Neural progenitor cell (in vitro differentiated cells): ENCODE measurements at regions not wholly inside any gene's neighbourhood (a gene's known extent, or its start where the extent isn't known, plus 50 kb on each side); places are given as distances from the start of the nearest gene placed in this dataset.

ENCODE experiments used
- DNase-seq: peaks from one replicate; pipeline ENCODE4 v3.0.0-alpha.2; 2016; ENCODE audit warnings: low spot score
- H2AFZ ChIP-seq: fragments of 200-600 bp; sonication (generic); replicated peaks from 2 replicates; pipeline ENCODE4 v1.6.1; 2016; ENCODE audit warnings: antibody characterized with exemption
- H3F3A ChIP-seq: fragments of 200-600 bp; sonication (generic); 2 replicates; pipeline ENCODE4 v1.6.1; 2016; ENCODE audit warnings: antibody characterized with exemption, low read depth
- H3K27ac ChIP-seq: fragments of 200-600 bp; sonication (generic); 2 replicates; pipeline ENCODE4 v1.5.1; 2016; ENCODE audit warnings: mild to moderate bottlenecking
- H3K27me3 ChIP-seq: fragments of 200-600 bp; sonication (generic); 2 replicates; pipeline ENCODE4 v1.6.1; 2016; ENCODE audit warnings: mild to moderate bottlenecking, moderate library complexity
- H3K36me3 ChIP-seq: fragments of 200-600 bp; sonication (generic); 2 replicates; pipeline ENCODE4 v1.5.1; 2016
- H3K4me1 ChIP-seq: fragments of 200-600 bp; sonication (generic); 2 replicates; pipeline ENCODE4 v1.6.1; 2016; ENCODE audit warnings: mixed run types
- H3K4me2 ChIP-seq: fragments of 200-600 bp; sonication (generic); 2 replicates; pipeline ENCODE4 v1.6.1; 2016
- H3K4me3 ChIP-seq: fragments of 200-600 bp; sonication (generic); 2 replicates; pipeline ENCODE4 v1.5.1; 2016
- H3K79me2 ChIP-seq: fragments of 200-600 bp; sonication (generic); 2 replicates; pipeline ENCODE4 v1.6.1; 2016; ENCODE audit warnings: low read depth
- H3K9ac ChIP-seq: fragments of 200-600 bp; sonication (generic); 2 replicates; pipeline ENCODE4 v1.6.1; 2016
- H3K9me3 ChIP-seq: fragments of 200-600 bp; sonication (generic); 2 replicates; pipeline ENCODE4 v1.5.1; 2016; ENCODE audit warnings: low read depth
- H4K20me1 ChIP-seq: fragments of 200-600 bp; sonication (generic); 2 replicates; pipeline ENCODE4 v1.6.1; 2016; ENCODE audit warnings: low read depth
- H3K27ac Mint-ChIP-seq: 3 replicates; pipeline ENCODE4 v1.8.0; 2021; ENCODE audit warnings: mixed read lengths
- H3K27me3 Mint-ChIP-seq: 2 replicates; pipeline ENCODE4 v1.8.0; 2022; ENCODE audit warnings: low read depth, mild to moderate bottlenecking, inconsistent platforms, moderate library complexity, mixed read lengths; ENCODE audit not compliant: insufficient read depth
- H3K36me3 Mint-ChIP-seq: 3 replicates; pipeline ENCODE4 v1.8.0; 2021; ENCODE audit warnings: mixed read lengths
- H3K4me1 Mint-ChIP-seq: 3 replicates; pipeline ENCODE4 v1.8.0; 2021; ENCODE audit warnings: mixed read lengths
- H3K4me3 Mint-ChIP-seq: 3 replicates; pipeline ENCODE4 v1.8.0; 2021; ENCODE audit warnings: mild to moderate bottlenecking, moderate library complexity, mixed read lengths
- H3K9me3 Mint-ChIP-seq: 3 replicates; pipeline ENCODE4 v1.8.0; 2020; ENCODE audit warnings: mixed read lengths
- EZH2 ChIP-seq: fragments of 200-600 bp; sonication (generic); IDR thresholded peaks from 2 replicates; pipeline ENCODE4 v1.6.1; 2017; ENCODE audit warnings: antibody characterized with exemption, mild to moderate bottlenecking, moderate library complexity
- EZH2phosphoT487 ChIP-seq: fragments of 200-600 bp; sonication (generic); IDR thresholded peaks from 2 replicates; pipeline ENCODE4 v1.6.1; 2017; ENCODE audit warnings: antibody characterized with exemption
- TF ChIP-seq, protein P1 (sequence below): fragments of 200-600 bp; sonication (generic); IDR thresholded peaks from 2 replicates; pipeline ENCODE4 v1.5.1; 2017; ENCODE audit warnings: antibody characterized with exemption, mild to moderate bottlenecking

GRCh38 chr4:43882470-43882869 lies 566.1 kb downstream of the KCTD8 start:
- H3K4me1 Mint-ChIP-seq, result no peaks in the 10 kb centered on the region
- no peak overlapping the region for H3K9ac ChIP-seq
- no peak overlapping the region for H3K4me2 ChIP-seq
- H3K4me3 Mint-ChIP-seq, result no peak overlapping the region
- no peak for DNase-seq
- H3K27ac ChIP-seq, result no peak overlapping the region
- H3K36me3 Mint-ChIP-seq, result no peaks in the 10 kb centered on the region
- no peak overlapping the region for H3K27ac Mint-ChIP-seq
- no peaks in the 10 kb centered on the region for H3K79me2 ChIP-seq
- H4K20me1 ChIP-seq, result no peaks in the 10 kb centered on the region
- H2AFZ ChIP-seq, result no peak overlapping the region
- H3K36me3 ChIP-seq, result no peaks in the 10 kb centered on the region
- H3K27me3 Mint-ChIP-seq, result no peaks in the 10 kb centered on the region
- no peaks in the 10 kb centered on the region for H3K9me3 ChIP-seq
- H3K4me3 ChIP-seq, result no peak overlapping the region
- TF ChIP-seq EZH2phosphoT487 (no peak), EZH2 (no peak)
- TF ChIP-seq, protein P1, sequence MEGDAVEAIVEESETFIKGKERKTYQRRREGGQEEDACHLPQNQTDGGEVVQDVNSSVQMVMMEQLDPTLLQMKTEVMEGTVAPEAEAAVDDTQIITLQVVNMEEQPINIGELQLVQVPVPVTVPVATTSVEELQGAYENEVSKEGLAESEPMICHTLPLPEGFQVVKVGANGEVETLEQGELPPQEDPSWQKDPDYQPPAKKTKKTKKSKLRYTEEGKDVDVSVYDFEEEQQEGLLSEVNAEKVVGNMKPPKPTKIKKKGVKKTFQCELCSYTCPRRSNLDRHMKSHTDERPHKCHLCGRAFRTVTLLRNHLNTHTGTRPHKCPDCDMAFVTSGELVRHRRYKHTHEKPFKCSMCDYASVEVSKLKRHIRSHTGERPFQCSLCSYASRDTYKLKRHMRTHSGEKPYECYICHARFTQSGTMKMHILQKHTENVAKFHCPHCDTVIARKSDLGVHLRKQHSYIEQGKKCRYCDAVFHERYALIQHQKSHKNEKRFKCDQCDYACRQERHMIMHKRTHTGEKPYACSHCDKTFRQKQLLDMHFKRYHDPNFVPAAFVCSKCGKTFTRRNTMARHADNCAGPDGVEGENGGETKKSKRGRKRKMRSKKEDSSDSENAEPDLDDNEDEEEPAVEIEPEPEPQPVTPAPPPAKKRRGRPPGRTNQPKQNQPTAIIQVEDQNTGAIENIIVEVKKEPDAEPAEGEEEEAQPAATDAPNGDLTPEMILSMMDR, result no peak
- H3K4me1 ChIP-seq, result no peaks in the 10 kb centered on the region
- H3K27me3 ChIP-seq, result no peaks in the 10 kb centered on the region
- H3K9me3 Mint-ChIP-seq, result no peaks in the 10 kb centered on the region
- H3F3A ChIP-seq, result no peaks in the 10 kb centered on the region

DNA sequence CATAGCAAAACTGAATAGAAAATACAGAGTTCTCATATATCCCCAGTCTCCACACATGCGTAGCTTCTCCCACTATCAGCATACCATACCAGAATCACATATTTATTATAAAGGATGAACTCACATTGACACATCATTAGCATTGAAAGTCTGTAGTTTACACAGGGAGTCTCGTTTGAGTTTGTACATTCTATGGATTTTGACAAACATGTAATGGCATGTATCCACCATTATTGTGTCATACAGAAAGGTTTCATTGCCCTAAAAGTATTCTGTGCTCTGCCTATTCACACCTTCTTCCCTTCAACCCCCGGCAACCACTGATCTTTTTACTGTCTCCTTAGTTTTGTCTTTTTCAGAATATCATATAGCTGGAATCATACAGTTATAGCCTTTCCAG lies 562.4 kb downstream of the KCTD8 start:
- no peaks in the 10 kb centered on the region for H3K36me3 ChIP-seq
- Mint-ChIP-seq H3K9me3 (no peaks in the 10 kb centered on the region), H3K27ac (no peak overlapping the region), H3K4me1 (no peaks in the 10 kb centered on the region), H3K36me3 (no peaks in the 10 kb centered on the region), H3K27me3 (no peaks in the 10 kb centered on the region), H3K4me3 (no peak overlapping the region)
- no peaks in the 10 kb centered on the region for H3K79me2 ChIP-seq
- TF ChIP-seq EZH2 (no peak), EZH2phosphoT487 (no peak)
- TF ChIP-seq, protein P1, result no peak
- no peaks in the 10 kb centered on the region for H3F3A ChIP-seq
- H3K27ac ChIP-seq, result no peak overlapping the region
- H3K4me2 ChIP-seq, result no peak overlapping the region
- H4K20me1 ChIP-seq, result no peaks in the 10 kb centered on the region
- DNase-seq, result no peak
- no peaks in the 10 kb centered on the region for H3K27me3 ChIP-seq
- peak overlapping the region; percentile 23 for H2AFZ ChIP-seq
- H3K4me3 ChIP-seq, result no peak overlapping the region
- H3K9ac ChIP-seq, result no peak overlapping the region
- no peaks in the 10 kb centered on the region for H3K4me1 ChIP-seq
- H3K9me3 ChIP-seq, result no peaks in the 10 kb centered on the region

DNA sequence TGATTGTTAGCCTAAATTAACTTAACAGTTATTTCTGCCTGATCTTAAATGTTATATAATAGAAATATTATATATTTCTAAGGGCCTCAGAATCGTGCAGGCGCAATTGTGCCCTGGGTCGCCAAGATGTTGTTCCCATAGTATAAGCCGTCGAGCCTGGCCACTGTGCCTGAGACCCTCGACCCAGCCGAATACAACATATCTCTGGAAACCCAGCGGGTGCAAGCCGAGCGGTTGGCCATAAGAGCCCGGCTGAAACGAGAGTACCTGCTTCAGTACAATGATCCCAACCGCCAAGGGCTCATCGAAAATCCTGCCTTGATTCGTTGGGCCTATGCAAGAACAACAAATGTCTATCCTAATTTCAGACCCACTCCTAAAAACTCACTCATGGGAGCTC lies 549.8 kb downstream of the KCTD8 start:
- no peak overlapping the region for H3K4me3 ChIP-seq
- peaks cover 2% of the 10 kb centered on the region for H3K9me3 Mint-ChIP-seq

More for the DNA sequence above, 549.8 kb downstream of the KCTD8 start:
- no peak for DNase-seq
- no peak overlapping the region for H3K4me2 ChIP-seq
- Mint-ChIP-seq H3K27ac (no peak overlapping the region), H3K27me3 (no peaks in the 10 kb centered on the region), H3K4me3 (no peak overlapping the region), H3K4me1 (peaks cover 3% of the 10 kb centered on the region), H3K36me3 (no peaks in the 10 kb centered on the region)
- H3K79me2 ChIP-seq, result no peaks in the 10 kb centered on the region
- no peaks in the 10 kb centered on the region for H3K9me3 ChIP-seq
- H3K4me1 ChIP-seq, result peaks cover 7% of the 10 kb centered on the region
- H3K9ac ChIP-seq, result no peak overlapping the region
- H4K20me1 ChIP-seq, result no peaks in the 10 kb centered on the region
- no peak overlapping the region for H2AFZ ChIP-seq
- TF ChIP-seq EZH2 (no peak), EZH2phosphoT487 (no peak)
- TF ChIP-seq, protein P1, result no peak
- H3K27me3 ChIP-seq, result no peaks in the 10 kb centered on the region
- H3K36me3 ChIP-seq, result no peaks in the 10 kb centered on the region
- no peaks in the 10 kb centered on the region for H3F3A ChIP-seq
- no peak overlapping the region for H3K27ac ChIP-seq
